Osteoblast (primary cell): ENCODE measurements at regions not wholly inside any gene's neighbourhood (a gene's known extent, or its start where the extent isn't known, plus 50 kb on each side); places are given as distances from the start of the nearest gene placed in this dataset.

Source experiments
- DNase-seq: peaks from one replicate; pipeline ENCODE4 v3.0.0; 2011; ENCODE audit warnings: low spot score, mixed read lengths; ENCODE audit not compliant: insufficient read length; ENCODE audit errors: missing footprints
- H2AFZ ChIP-seq: 2 replicates; pipeline ENCODE4 v1.6.0; 2011; ENCODE audit warnings: mild to moderate bottlenecking, low read length
- H3K27ac ChIP-seq: 2 replicates; pipeline ENCODE4 v1.5.1; 2011; ENCODE audit warnings: mild to moderate bottlenecking, low read depth, low read length, moderate library complexity
- H3K27me3 ChIP-seq: 2 replicates; pipeline ENCODE4 v1.6.0; 2012; ENCODE audit warnings: mild to moderate bottlenecking, control low read depth, inconsistent platforms, low read length, moderate library complexity; ENCODE audit not compliant: insufficient read depth
- H3K36me3 ChIP-seq: 2 replicates; pipeline ENCODE4 v1.5.1; 2011; ENCODE audit warnings: mild to moderate bottlenecking, low read length, control low read depth, moderate library complexity; ENCODE audit not compliant: insufficient read depth
- H3K4me1 ChIP-seq: 2 replicates; pipeline ENCODE4 v1.5.1; 2011; ENCODE audit warnings: mild to moderate bottlenecking, low read length, control low read depth, moderate library complexity; ENCODE audit not compliant: insufficient read depth
- H3K4me2 ChIP-seq: 2 replicates; pipeline ENCODE4 v1.6.0; 2011; ENCODE audit warnings: mild to moderate bottlenecking, low read length; ENCODE audit not compliant: insufficient read depth
- H3K4me3 ChIP-seq: fragments of 200-600 bp; sonication (generic); 3 replicates; pipeline ENCODE4 v1.5.1; 2012; ENCODE audit warnings: mild to moderate bottlenecking, low read length, inconsistent platforms; ENCODE audit not compliant: insufficient read depth
- H3K79me2 ChIP-seq: 2 replicates; pipeline ENCODE4 v1.6.0; 2012; ENCODE audit warnings: mild to moderate bottlenecking, low read length, control low read depth, inconsistent platforms; ENCODE audit not compliant: insufficient read depth
- H3K9me3 ChIP-seq: 2 replicates; pipeline ENCODE4 v1.5.1; 2011; ENCODE audit warnings: low read depth, low read length, control low read depth
- H4K20me1 ChIP-seq: 2 replicates; pipeline ENCODE4 v1.6.0; 2012; ENCODE audit warnings: mild to moderate bottlenecking, low read length, control low read depth; ENCODE audit not compliant: insufficient read depth
- CTCF ChIP-seq: IDR thresholded peaks from 2 replicates; pipeline ENCODE4 v1.5.1; 2011; ENCODE audit warnings: mild to moderate bottlenecking, low read depth, low read length, moderate library complexity; ENCODE audit errors: extremely low read depth

DNA sequence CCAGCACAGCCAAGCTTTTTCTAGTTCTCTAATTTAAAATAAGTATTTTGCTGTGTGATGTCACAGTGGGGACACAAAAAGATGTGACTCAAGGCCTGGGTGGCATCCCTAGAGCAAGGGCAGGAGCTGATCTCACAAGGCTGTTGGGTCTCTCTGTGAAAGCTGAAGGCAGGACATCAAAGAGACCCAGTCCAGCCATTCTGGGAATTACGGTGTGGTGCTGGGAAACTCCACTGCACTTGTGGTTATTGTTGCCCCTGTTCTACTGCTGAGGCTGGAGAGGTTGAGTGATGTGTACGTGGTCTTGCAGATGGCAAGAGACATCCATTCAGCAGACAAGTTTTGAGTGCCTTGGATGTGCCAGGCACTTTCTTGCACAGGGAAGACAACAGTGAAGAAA is 352.9 kb downstream of the CYRIA start:
- TF ChIP-seq CTCF, result no peak
- H3K4me3 ChIP-seq, result no peak overlapping the region
- no peak overlapping the region for H3K27ac ChIP-seq
- no peak for DNase-seq
- no peak overlapping the region for H2AFZ ChIP-seq
- H3K9me3 ChIP-seq, result peaks cover 3% of the 10 kb centered on the region
- H3K4me1 ChIP-seq, result no peaks in the 10 kb centered on the region
- no peaks in the 10 kb centered on the region for H3K79me2 ChIP-seq
- H3K36me3 ChIP-seq, result no peaks in the 10 kb centered on the region
- no peaks in the 10 kb centered on the region for H4K20me1 ChIP-seq
- H3K4me2 ChIP-seq, result no peak overlapping the region
- no peaks in the 10 kb centered on the region for H3K27me3 ChIP-seq

- Histone ChIP-seq H3K79me2 (no peaks in the 10 kb centered on the region), H3K9me3 (peaks cover 3% of the 10 kb centered on the region), H3K27me3 (no peaks in the 10 kb centered on the region), H3K4me1 (no peaks in the 10 kb centered on the region), H3K36me3 (no peaks in the 10 kb centered on the region), H4K20me1 (no peaks in the 10 kb centered on the region), H3K4me3 (no peak overlapping the region), H3K27ac (no peak overlapping the region), H3K4me2 (no peak overlapping the region), H2AFZ (no peak overlapping the region)
- peak; percentile 8 for DNase-seq
- TF ChIP-seq CTCF, result no peak
These were observed 353.9 kb downstream of the CYRIA start for GRCh38 chr2:16311521-16312440.

GRCh38 chr2:16308816-16309215 is 356.8 kb downstream of the CYRIA start:
- no peak overlapping the region for H3K27ac ChIP-seq
- no peaks in the 10 kb centered on the region for H3K36me3 ChIP-seq
- TF ChIP-seq CTCF, result no peak
- H3K4me1 ChIP-seq, result no peaks in the 10 kb centered on the region
- H3K4me2 ChIP-seq, result no peak overlapping the region
- no peak overlapping the region for H2AFZ ChIP-seq
- H3K4me3 ChIP-seq, result no peak overlapping the region
- H3K9me3 ChIP-seq, result no peaks in the 10 kb centered on the region
- H4K20me1 ChIP-seq, result no peaks in the 10 kb centered on the region
- H3K79me2 ChIP-seq, result no peaks in the 10 kb centered on the region
- no peaks in the 10 kb centered on the region for H3K27me3 ChIP-seq
- DNase-seq, result no peak

DNA sequence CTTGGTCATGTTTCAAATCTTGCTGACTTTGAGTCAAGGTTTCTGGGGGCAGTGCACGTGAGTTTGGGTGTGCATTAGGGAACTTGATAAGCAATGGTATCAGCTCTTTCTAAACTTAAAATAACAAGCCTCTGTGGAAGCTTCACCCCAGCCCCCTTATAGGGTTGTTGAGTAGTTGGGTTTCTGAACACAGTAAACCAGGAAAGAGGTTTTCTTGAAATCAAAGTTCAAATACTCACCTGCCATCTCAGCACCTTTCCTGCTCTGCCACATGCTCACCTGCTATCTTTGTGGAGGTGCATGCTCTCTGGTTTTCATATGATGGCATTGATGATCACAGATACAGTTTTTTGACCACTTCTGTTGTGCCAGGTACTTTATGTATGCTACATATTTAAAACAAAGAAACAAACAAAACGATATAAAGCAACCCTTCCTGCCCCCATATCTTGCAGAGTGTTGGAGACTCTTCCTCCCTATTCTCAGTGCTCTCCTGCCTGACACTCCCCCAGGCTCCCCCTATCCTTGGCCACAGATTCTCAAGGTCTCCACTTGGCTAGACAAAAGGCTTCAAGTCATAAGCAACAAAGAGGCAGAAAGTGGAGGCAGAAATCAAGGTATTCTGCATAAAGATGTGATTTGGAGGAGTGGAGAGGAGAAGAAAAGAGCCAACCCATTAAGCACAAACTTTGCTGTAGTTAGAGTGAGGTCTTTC is 360.6 kb downstream of the CYRIA start:
- Histone ChIP-seq H3K36me3 (no peaks in the 10 kb centered on the region), H3K79me2 (no peaks in the 10 kb centered on the region), H3K4me2 (no peak overlapping the region), H3K27ac (no peak overlapping the region), H3K4me1 (no peaks in the 10 kb centered on the region), H3K4me3 (no peak overlapping the region), H4K20me1 (no peaks in the 10 kb centered on the region), H3K9me3 (peaks cover 4% of the 10 kb centered on the region), H2AFZ (no peak overlapping the region), H3K27me3 (no peaks in the 10 kb centered on the region)
- no peak for DNase-seq
- no peak for TF ChIP-seq CTCF
